Stimulated activated naive CD8-positive, alpha-beta T cell treated with anti-CD3 and anti-CD28 coated beads, Interleukin-15, Interleukin-2, amounts not matched to agents 100 ng/mL and 50 ng/mL, for 24 hours (primary cell): ENCODE measurements at regions not wholly inside any gene's neighbourhood (a gene's known extent, or its start where the extent isn't known, plus 50 kb on each side); places are given as distances from the start of the nearest gene placed in this dataset.

Experiments
- H3K27ac Mint-ChIP-seq: one replicate; pipeline ENCODE4 v1.8.0; 2021; ENCODE audit warnings: mild to moderate bottlenecking, mixed read lengths
- H3K27me3 Mint-ChIP-seq: one replicate; pipeline ENCODE4 v1.8.0; 2021; ENCODE audit warnings: mixed read lengths
- H3K36me3 Mint-ChIP-seq: one replicate; pipeline ENCODE4 v1.8.0; 2021; ENCODE audit warnings: low read depth, mixed read lengths
- H3K4me1 Mint-ChIP-seq: one replicate; pipeline ENCODE4 v1.8.0; 2021; ENCODE audit warnings: low read depth, mixed read lengths
- H3K4me3 Mint-ChIP-seq: one replicate; pipeline ENCODE4 v1.8.0; 2021; ENCODE audit warnings: mild to moderate bottlenecking, mixed read lengths
- H3K9me3 Mint-ChIP-seq: one replicate; pipeline ENCODE4 v1.8.0; 2021; ENCODE audit warnings: mixed read lengths

DNA sequence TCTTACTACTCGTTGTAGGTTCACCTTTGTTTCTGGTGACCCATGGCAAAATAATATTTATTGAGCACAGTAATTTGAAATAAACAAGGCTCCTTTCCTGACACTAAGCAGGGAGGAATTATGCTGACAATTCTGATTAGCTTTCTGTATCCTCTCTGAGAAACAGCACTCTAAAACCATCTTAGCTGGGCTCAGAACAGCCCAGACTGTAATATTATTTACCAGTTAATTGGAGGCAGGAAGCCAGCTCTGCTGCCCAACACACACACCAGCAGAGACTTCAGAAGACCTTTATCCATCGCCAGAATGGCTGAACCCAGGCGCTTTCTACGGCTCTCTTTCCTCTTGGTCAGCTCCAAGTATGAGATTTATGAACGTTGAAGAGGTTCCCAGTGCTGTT, 77.6 kb upstream of the FMN2 start:
- Mint-ChIP-seq H3K36me3 (no peaks in the 10 kb centered on the region), H3K27me3 (no peaks in the 10 kb centered on the region), H3K27ac (no peak overlapping the region), H3K4me3 (no peak overlapping the region), H3K4me1 (no peaks in the 10 kb centered on the region), H3K9me3 (peaks cover 11% of the 10 kb centered on the region)

DNA sequence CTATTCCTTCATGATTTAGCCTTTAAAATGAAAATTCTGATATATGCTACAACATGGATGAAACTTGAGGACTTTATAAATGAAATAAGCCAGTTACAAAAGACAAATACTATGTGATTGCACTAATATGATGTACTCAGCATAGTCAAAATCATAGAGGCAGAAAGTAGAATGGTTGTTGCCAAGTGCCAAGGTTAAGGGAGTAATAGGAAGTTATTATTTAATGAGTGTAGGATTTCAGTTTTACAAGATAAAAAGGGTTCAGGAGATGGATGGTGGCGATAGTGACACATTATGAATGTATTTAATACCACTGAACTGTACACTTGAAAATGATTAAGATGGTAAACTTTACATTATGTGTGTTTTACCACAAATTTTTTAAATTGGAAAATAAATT, 73.1 kb upstream of the FMN2 start:
- H3K36me3 Mint-ChIP-seq = no peaks in the 10 kb centered on the region
- H3K4me3 Mint-ChIP-seq = no peak overlapping the region
- peaks cover 6% of the 10 kb centered on the region for H3K9me3 Mint-ChIP-seq
- H3K27ac Mint-ChIP-seq = no peak overlapping the region
- no peaks in the 10 kb centered on the region for H3K4me1 Mint-ChIP-seq
- H3K27me3 Mint-ChIP-seq = peaks cover 9% of the 10 kb centered on the region

DNA sequence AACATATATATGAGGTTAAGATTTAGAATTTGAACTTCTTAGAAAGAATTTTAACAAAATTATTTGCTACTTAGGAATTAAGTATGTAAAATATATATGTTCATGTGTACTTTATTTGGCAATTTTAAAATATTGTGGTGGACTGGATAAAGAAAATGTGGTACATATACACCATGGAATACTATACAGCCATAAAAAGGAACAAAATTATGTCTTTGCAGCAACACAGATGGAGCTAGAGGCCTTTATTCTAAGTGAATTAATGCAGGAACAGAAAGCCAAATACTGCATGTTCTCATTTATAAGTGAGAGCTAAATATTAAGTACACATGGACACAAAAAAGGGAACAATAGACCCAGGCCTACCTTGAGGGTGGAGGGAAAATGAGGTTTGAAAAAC, 72.2 kb upstream of the FMN2 start:
- Mint-ChIP-seq H3K27me3 (peaks cover 9% of the 10 kb centered on the region), H3K4me1 (no peaks in the 10 kb centered on the region), H3K4me3 (no peak overlapping the region), H3K27ac (no peak overlapping the region), H3K9me3 (peaks cover 6% of the 10 kb centered on the region), H3K36me3 (no peaks in the 10 kb centered on the region)

DNA sequence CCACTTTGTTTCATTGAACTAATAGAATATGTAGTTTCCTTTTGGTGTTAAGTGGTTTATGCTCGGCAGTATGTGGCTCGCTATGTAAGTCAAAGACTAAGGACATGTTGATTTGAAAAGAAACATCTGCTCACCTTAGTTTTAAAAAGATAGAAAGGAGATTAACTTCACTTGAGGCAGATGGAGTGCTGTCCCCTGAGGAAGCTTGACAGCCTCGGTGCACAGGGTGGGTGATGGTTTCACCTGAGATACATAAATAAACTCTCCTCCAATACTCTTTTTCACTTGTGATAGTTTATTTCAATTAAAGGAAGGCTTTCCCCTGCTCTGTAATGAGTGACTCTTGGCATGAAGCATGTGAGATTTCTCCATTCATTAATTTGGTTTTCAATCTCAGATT, 70.8 kb upstream of the FMN2 start:
- H3K27me3 Mint-ChIP-seq = peaks cover 15% of the 10 kb centered on the region
- peaks cover 6% of the 10 kb centered on the region for H3K9me3 Mint-ChIP-seq
- no peak overlapping the region for H3K4me3 Mint-ChIP-seq
- no peaks in the 10 kb centered on the region for H3K36me3 Mint-ChIP-seq
- no peaks in the 10 kb centered on the region for H3K4me1 Mint-ChIP-seq
- H3K27ac Mint-ChIP-seq = no peak overlapping the region

DNA sequence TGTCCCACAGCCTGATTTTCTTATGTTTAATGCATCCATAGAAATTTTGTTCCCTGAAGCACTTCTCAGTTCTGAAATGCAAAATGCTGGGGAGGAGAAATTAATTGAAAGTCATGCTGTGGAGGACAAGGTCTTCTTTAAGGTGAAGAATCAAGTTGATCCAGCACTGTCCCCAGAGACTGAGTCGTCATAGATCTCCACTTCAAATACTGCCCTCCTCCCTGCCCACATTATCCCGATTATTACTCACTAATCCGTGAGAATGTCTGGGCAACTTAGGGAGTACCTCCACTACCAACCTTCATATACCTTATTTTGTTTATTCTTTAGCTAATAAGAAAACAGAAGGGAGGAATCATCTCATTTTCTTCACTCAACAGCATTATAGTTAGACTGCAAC, 70.0 kb upstream of the FMN2 start:
- no peak overlapping the region for H3K4me3 Mint-ChIP-seq
- no peaks in the 10 kb centered on the region for H3K4me1 Mint-ChIP-seq
- H3K27ac Mint-ChIP-seq = no peak overlapping the region
- H3K27me3 Mint-ChIP-seq = peaks cover 17% of the 10 kb centered on the region
- peaks cover 6% of the 10 kb centered on the region for H3K9me3 Mint-ChIP-seq
- no peaks in the 10 kb centered on the region for H3K36me3 Mint-ChIP-seq

DNA sequence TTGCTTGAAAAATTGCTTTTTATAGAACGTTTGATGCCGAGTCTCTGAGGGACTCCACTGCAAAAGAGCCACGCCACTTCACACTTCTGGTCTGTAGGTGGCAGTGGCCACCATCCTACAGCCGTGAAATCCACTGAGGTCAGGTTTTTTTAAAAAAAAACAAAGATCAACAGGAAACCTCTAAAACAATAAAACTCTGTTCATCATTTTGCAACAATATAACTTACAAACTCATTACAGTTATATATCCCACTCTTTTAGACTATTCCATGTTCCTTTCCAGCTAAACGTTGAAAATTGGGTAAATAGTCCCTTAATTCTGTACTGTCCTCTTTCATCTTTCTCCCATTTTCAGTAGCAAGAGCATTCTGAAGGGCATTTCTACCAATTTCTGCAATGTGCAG, 64.6 kb upstream of the FMN2 start:
- no peaks in the 10 kb centered on the region for H3K9me3 Mint-ChIP-seq
- H3K27me3 Mint-ChIP-seq = peaks cover 9% of the 10 kb centered on the region
- H3K36me3 Mint-ChIP-seq = no peaks in the 10 kb centered on the region
- no peak overlapping the region for H3K4me3 Mint-ChIP-seq
- no peak overlapping the region for H3K27ac Mint-ChIP-seq
- no peaks in the 10 kb centered on the region for H3K4me1 Mint-ChIP-seq

DNA sequence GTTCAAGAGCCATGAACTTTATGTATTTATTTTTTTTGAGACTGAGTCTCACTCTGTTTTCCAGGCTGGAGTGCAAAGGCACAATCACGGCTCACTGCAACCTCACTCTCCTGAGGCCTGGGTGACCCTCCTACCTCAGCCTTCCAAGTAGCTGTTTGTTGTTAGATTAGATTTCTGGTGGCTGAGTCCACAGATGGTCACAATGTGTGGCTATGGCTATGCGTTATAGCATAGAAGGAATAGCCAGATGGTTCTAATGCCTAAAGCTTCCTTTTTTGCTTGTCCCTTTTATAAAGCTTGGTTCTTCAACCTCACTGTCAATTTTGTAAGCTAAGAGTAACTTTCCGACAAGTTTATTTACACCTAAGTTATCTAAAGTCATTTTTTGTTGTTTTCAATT, 62.3 kb upstream of the FMN2 start:
- Mint-ChIP-seq H3K4me1 (no peaks in the 10 kb centered on the region), H3K27ac (no peak overlapping the region), H3K9me3 (no peaks in the 10 kb centered on the region), H3K36me3 (no peaks in the 10 kb centered on the region), H3K4me3 (no peak overlapping the region), H3K27me3 (peaks cover 9% of the 10 kb centered on the region)

DNA sequence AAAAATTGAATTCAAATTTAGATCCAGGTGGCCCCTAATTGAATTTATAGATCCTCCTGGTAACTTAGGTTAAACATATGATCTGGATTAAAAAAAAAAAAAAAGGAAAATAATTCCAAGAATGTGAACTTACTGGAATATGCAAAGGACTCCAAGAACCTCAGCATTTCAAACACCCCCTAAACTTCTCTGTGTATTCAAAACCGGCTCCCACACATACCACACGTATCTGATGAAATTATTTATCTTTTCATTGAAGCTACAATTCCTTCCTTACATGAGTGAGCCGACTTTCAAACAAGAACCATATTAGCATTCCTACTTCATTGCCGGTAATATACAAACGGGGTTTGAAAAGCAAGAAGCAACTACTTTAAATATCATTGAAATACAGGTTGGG, 61.4 kb upstream of the FMN2 start:
- peaks cover 4% of the 10 kb centered on the region for H3K27me3 Mint-ChIP-seq
- H3K36me3 Mint-ChIP-seq = no peaks in the 10 kb centered on the region
- H3K4me1 Mint-ChIP-seq = no peaks in the 10 kb centered on the region
- no peak overlapping the region for H3K4me3 Mint-ChIP-seq
- no peaks in the 10 kb centered on the region for H3K9me3 Mint-ChIP-seq
- H3K27ac Mint-ChIP-seq = no peak overlapping the region

DNA sequence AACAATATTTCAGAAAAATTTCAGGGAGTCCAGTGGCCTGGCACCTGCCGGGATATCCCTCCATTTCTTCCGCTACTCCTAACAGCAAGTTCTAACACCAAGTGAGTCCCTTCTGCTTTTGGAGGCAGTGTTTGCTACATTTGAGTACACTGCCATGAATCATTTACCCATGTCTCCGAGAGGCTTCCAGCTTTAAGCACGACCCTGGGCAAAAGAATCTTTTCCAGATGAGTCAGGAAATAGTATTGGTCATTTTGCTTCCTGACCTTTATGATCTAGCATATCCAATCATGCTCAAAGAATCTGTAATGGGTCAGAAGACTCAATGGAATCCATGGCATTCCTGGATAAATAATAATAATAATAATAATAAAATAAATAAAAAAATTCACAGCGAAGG, 60.7 kb upstream of the FMN2 start:
- no peak overlapping the region for H3K27ac Mint-ChIP-seq
- H3K36me3 Mint-ChIP-seq = no peaks in the 10 kb centered on the region

DNA sequence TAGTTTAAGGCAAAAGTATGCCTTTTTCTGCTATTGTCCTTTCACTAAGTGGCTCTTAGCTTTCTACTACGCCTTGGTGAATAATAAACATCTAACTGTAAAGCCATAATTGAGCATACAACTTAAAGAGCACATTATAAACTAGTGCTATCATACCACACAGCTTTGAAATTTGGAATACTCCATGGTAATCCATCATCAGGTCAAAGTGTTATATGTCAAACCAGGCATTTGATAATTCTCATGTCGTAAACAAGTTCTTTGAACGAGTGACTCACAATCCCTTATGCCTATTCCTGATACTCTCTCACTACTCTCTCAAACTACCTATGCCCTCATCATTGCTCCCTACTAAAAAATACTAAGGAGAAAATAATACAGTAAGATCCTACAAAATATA, 60.3 kb upstream of the FMN2 start:
- no peak overlapping the region for H3K27ac Mint-ChIP-seq
- no peak overlapping the region for H3K4me3 Mint-ChIP-seq
- H3K9me3 Mint-ChIP-seq = no peaks in the 10 kb centered on the region
- H3K36me3 Mint-ChIP-seq = no peaks in the 10 kb centered on the region
- peaks cover 3% of the 10 kb centered on the region for H3K27me3 Mint-ChIP-seq
- no peaks in the 10 kb centered on the region for H3K4me1 Mint-ChIP-seq

More for the DNA sequence above, 60.7 kb upstream of the FMN2 start:
- Mint-ChIP-seq H3K4me3 (no peak overlapping the region), H3K4me1 (no peaks in the 10 kb centered on the region), H3K27me3 (peaks cover 3% of the 10 kb centered on the region), H3K9me3 (no peaks in the 10 kb centered on the region)

DNA sequence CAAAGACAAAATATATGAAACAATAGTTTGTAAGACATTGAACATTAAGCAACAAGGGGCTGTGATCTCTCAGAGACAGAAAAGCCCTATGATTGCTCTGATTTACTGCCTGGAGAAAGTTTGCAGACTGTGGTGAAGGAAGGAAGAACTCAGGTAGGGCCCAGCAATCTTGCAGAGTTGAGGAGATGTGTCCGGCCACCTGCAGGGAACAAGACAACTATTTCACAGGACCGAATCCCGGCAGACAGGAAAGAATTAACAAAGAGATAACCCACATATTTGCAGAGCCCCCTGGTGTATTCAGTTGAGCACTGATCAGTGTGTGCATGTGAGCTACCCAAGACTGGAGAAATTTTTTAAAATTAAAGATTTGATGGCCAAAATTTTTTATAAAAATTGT, 58.3 kb upstream of the FMN2 start:
- no peaks in the 10 kb centered on the region for H3K27me3 Mint-ChIP-seq
- H3K36me3 Mint-ChIP-seq = no peaks in the 10 kb centered on the region
- H3K27ac Mint-ChIP-seq = no peak overlapping the region
- H3K4me3 Mint-ChIP-seq = no peak overlapping the region
- no peaks in the 10 kb centered on the region for H3K4me1 Mint-ChIP-seq
- H3K9me3 Mint-ChIP-seq = no peaks in the 10 kb centered on the region

DNA sequence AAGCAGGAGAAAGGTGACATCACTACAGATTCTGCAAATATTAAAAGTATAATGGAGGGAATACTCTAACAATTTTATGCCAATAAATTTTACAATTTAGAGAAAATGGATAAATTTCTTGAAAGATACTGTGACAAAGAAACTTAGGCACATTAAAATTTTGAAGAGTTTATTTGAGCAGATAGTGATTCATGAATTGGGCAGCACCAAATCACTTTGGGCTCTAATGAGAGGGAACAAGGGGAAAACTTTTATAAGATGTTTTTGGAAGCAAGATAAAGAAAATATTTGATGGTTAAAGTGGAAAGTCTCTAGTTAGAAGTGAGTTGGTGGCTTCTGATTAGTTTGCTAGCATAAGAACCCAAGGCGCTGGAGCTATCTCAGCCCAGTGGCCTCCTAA, 55.2 kb upstream of the FMN2 start:
- H3K4me3 Mint-ChIP-seq = no peak overlapping the region
- no peaks in the 10 kb centered on the region for H3K4me1 Mint-ChIP-seq
- no peaks in the 10 kb centered on the region for H3K36me3 Mint-ChIP-seq
- H3K9me3 Mint-ChIP-seq = peaks cover 3% of the 10 kb centered on the region
- H3K27ac Mint-ChIP-seq = no peak overlapping the region
- no peaks in the 10 kb centered on the region for H3K27me3 Mint-ChIP-seq
